ENCODE measurements at regions not wholly inside any gene's neighbourhood (a gene's known extent, or its start where the extent isn't known, plus 50 kb on each side); places are given as distances from the start of the nearest gene placed in this dataset.

DNA sequence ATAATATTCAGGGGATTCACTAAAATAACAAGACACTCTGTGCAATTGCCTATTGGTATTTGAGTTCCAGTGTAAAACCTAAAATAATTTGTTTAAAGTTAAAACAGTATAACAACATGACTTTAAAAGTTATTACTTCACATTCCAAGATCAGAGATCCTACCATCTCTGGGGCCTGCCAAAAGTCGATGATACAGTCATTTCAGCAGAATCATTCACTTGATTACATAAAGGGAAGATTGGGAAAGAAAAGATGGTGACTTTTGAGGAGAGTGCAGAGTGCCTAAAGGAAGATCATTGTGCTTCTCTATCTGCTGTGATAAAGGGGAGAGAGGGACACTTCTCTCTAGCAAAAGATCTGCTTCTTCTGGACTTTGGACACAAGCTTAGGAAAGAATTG lies 784.4 kb upstream of the ADGRL4 start:
- DNase-seq: no peak

DNA sequence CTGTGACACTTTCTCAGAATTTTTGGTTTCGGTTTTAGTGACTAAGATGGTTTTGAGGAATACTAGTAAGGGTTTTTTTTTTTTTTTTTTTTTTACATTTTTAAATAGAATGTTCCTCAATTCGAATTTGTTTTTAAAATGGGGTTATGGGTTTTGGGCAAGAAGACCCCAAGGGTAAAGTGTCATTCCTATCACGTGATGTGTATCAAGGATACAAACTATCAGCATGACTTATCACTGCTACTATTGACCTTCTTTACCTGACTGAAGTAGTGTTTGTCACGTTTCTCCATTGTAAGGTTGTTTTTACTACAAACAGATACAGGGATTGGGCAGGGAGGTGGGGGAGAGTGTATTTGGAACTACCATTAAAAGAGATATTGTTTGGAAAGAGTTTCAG lies 781.1 kb upstream of the ADGRL4 start:
- no peak for DNase-seq

DNA sequence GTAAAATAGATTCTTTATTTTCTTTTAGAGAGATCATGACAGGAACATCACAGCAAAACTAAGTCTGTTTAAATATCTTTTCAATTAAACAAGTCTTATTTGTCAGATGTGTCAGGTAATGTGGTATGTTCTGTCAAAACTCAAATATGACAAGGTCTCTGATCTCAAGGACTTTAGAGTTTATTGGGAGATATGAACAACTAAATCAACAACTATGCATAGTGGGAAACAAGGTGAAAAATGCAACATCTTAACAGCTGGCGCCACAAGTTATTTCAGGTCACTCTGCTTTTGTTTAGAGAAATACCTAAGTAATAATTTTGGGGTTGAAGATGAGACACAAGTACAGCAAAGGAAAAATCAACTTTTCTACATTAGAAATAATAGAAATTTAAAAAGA lies 779.4 kb upstream of the ADGRL4 start:
- DNase-seq: no peak

DNA sequence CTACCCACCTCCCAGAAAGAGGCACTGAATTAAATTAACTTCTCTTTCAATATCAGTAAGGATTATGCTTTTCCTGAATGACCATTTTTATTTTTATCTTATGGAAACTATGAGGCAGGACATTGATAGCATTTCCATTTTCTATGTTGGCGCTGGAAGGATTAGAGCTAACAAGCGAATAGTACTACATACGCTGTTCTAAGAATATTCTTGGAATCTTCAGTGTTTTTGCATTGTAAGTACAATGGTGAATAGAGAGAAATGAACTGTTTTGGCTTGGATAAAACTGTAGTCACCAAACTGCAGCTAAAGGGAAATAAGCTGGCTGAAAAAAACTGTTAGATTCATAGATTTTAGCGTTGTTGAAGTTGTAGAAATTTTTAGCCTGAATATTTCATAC lies 779.0 kb upstream of the ADGRL4 start:
- no peak for DNase-seq

DNA sequence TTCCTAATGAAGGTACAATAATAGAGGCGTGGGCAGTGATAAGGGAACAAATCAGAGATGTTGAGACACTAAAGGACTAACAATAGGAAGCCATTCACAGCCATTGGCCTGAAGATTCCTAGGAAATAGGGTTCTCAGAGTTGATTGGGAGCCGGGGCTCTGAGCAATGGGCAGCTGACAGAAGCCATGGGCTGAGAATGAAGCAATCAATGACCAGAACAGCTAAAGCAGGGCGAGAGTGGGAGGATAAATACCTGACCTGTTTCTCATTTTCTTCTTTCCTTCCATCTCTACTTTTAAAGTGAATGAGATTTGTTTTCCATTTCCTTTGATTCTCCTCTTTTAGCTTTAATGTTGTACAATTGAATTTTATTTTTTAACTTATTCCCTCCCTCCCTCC lies 774.7 kb upstream of the ADGRL4 start:
- DNase-seq: no peak

DNA sequence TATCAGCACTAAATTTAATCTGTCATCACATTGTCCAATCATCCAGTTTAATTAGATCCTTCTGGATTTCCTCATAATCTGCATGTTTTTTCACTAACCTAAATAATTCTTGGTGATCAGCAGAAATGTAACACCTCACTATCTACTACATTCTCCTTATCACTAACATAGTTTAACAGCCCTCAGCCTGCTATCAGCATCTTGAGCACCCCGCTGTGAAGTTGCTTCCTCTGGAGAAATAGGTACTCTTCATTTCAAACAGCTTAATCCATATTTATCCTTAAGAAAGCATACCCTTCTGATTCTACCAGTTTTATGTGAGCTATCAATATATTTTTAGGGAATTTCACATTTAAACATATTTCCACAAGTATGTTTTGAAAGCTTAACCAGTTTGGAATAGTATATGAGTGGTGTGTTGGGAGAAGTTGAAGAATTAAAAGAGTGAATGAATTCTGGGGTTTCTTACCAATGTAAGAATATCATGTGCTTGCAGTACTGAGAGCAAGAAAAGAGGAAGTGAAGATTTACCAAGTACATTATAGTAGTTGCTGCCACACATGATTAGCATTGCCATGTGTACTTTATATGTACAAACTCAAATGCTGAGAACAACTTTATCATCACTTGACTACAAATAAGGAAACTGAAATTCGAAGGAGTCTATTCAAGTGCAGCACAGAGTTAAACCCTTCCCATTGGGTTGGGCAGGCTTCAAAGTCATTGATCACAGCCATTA lies 771.1 kb upstream of the ADGRL4 start:
- peak; percentile 9 for DNase-seq

DNA sequence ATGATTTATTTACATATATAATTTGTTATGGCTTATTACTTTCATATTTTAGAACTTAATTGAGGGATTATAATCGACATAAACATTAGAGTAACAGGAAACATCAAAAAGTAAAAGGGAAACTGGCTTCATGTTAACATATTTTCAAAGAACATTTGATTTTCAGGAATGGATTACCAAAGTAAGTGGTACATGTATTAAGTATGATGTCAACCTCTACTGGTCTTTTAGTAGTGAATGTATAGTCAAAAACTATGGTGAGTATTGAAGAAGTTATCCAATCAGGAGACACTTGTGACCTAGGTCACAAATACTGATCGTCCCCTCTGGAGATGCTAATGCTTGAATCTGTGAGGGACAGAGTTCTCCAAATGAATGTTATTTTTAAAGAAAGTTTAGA lies 768.9 kb upstream of the ADGRL4 start:
- DNase-seq: no peak

DNA sequence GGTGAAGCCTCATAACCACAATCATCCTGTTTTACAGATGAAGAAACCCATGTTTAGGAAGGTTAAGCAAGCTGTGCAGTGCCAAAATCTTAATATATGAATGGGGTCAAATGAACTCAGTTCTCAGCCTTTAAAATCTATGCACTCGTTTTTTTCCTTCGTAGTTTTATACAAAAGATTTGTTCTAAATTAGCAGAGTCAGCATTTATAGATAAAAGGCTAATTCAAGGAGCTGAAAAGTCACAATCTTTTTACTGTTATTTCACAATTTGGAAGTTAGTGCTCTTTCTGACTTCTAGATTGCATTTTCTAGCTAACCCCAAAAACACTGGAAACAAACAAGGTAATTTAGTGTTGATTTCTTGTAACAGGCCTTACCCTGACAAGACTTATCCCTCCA lies 766.9 kb upstream of the ADGRL4 start:
- DNase-seq: no peak

DNA sequence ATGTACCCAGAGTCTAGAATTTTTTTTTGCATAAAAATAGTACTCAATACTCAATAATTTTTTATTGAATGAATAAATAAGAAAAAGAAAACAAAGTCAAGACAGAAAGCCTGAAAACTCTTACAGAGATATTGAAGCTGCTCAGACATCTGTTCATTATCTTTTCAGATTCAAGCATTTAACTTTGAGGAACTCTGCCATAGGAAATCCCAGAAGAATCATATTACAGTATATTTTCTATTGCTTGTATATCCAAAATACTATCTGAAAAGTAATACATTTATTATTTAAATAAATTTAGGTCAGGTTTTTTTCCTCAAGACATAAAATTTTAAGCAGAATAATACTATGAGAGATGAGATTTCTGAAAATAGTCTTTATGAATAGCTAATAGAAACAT lies 755.9 kb upstream of the ADGRL4 start:
- no peak for DNase-seq

DNA sequence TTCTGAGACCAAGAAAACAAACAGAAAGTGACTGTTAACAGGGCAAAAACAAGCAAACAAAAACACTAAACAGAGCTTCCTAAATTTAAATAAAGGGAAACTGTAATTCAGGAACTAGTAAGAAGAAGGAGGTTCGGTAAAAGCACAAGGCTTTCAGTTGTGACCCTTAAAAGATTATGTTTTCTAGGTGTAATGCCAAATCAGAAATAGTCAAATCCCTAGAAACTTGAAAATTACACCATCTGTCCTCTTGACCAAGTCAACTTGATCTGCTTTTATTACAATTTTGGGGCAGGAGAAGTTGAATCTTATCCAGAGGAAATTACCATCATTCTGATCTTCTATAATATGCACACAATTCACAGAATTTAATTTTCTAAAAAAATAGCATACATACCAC lies 754.0 kb upstream of the ADGRL4 start:
- DNase-seq: no peak

DNA sequence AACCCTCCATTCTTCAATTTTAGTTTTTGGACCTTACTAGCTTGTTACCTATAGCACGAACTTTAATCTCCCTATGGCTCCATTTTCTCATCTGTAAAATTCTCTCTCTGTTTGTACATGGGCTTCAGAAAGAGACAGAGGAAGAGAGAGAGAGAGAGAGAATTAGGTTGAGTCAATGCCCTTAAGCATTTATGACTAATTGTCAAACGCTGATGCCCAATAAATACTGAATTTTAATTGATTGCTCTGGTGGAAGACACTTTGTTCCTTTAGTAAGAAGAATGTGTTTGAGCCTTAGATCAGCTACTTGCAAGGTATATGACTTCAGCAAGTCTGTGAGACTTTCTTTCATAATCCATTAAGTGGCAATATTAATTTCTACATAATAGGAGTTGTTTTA lies 743.1 kb upstream of the ADGRL4 start:
- DNase-seq: no peak

DNA sequence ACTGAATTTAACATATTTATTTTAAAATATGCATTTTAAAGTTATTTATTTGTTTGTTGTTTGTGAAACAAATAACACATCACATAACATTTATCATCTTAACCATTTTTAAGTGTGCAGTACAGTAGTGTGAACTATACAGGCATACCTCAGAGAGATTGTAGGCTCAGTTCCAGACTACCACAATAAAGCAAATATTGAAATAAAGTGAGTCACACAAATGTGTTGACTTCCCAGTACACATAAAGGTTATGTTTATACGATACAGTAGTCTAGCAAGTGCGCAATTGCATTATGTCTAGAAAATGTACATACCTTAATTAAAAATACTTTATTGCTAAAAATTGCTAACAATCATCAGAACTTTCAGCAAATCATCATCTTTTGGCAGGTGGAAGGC lies 739.4 kb upstream of the ADGRL4 start:
- no peak for DNase-seq

DNA sequence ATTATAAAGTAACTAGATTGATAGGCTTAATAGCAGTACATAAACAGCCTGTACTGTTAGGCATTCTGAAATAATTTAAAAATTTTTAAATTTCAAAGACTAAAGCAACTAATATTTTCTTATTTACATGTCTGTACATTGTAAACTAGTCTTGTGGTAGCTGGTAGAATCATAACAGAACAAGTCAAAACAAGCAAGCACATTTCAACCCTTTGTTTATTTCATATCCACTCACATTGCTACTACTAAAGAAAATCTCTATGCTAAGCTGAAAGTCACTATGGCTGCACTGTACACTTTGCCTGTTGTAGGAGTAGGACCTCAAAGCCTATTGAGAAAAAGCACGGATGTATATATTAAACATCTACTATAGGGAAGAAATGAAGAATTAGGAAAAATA lies 738.2 kb upstream of the ADGRL4 start:
- DNase-seq: no peak

DNA sequence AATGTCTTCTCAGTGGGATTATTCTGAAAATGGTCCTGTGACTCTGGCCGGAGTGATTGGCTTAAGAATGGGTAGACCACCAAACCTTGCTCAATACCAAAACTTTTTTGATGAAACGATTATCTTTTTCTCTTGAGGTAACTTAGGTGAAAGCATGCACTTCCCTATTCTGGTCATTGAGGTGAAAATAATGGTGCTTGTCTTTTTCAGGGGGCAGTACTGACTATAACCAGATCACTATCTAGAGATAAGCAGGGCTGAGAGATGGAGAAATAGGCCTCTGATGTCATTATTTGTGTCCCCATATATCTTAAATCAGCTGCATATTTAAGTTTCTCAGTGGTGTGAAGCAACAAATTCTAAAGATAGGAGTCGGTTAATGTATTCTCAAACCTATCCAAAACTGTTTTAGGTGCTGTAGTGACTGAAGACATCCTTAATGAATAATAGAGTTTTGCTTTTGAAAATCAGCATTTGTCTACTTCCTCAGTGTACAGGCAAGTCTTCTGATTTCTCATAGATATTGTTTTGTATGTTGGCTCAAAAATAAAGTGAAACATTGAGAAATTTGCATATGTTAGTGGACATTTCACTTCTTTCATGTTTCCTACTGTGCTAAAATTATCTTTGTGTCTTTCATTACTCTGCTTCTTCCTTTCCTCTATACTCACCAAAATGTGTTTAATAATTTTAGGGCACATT lies 735.3 kb upstream of the ADGRL4 start:
- no peak for DNase-seq

DNA sequence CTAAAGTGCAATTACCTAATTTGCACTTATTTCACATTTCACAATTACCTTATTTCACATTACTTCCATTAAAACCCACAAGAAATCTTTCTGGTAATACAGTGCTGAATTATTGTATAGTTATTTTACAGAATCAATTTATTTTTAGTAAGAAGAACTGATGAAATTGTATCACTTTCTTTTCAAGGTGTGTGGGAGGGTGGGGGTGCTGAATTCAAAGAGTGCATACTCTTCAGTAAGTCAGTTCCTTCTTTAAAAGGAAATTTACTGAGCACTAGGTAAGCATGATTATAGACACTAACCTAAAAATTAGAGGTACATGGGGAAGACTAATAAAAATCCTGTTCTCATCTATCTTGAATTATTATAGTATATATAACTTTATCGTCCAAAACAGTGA lies 731.6 kb upstream of the ADGRL4 start:
- DNase-seq: no peak

DNA sequence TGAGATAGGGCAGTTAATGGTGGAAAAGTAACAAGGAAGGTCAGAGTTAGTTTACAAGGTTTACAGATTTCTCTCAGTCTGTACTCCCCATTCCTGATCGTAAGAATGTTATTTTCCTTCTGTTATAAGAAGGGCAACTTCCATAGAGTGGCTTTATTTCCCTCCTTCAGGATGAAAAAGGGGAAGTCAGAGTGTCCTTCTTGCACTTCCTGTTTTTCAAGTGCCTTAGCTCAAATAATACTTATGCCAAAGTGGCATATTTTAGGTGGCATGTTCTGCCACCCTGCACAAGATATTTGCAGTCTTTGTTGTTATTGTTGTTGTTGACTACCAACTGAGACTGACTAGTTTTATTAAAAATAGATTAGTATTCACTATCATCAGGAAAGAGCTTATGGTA lies 730.7 kb upstream of the ADGRL4 start:
- no peak for DNase-seq

DNA sequence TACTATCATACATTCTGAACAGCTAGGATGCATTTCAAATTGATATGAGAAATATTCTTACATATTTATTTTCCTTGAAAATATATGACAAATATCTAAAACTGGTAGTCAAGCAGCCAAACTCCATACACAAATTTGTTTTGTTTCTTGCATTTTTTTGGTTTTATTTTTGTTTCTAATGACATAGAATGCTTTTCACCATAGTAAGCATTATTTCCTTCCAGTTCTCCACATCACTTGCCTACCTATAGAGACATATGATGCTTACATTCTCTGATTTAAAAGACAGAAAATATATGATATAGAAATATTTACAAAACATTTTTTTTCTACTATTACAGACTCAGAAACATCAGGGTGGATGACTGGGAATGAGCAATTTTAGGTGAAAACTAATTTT lies 726.4 kb upstream of the ADGRL4 start:
- no peak for DNase-seq

DNA sequence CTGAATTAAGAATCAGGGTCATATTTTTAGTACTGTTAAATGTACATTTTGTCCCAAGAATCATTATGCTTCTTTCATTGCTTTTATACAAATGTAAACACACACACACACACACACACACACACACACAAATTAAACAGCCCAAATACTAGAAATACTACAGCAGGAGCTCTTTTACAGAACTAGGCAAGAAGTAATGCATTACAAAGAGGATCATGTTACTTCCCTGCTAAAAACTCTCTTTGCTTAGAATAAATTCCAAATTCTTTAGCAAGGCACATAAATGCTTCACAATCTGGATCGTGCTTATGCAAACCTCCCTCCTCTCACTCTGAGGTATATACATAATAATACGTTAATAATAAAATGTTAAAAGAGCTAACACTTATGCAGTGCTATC lies 720.4 kb upstream of the ADGRL4 start:
- DNase-seq: no peak

DNA sequence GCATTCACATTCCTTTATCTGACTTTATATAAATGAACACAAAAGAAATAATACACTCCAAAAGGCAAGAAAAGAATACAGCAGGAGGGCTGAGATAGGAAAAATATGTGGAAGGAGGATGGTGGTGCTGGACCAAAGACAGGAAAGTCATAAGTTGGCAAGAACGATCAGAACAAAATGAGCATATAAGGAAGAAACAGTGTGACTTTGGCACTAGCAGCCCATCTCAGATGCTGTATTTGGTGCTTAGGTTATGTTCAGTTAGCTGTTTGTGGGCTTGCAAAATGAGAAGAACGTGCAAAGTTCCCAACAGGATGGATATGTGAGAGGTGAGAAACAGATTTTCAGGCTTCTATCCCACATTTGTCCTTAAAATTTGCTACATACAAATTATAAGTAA lies 719.8 kb upstream of the ADGRL4 start:
- no peak for DNase-seq

DNA sequence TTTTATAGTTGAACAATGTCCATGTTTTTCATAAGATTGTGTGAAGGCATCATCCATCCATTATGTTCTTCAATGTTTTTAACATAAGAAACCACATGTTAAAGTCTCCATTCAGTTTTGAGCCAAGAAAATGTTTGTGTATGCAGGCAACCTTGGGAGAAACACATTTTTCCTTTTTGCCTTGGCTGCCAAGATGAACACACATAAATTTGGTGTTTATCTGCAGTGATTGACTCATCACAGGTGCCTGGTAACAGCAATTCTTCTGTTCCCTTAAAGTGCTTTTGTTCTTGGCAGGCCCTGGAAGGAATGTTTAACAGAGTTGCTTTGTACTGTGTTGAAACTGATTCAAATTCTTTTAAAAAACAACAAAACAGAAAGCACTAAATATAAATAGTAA lies 709.9 kb upstream of the ADGRL4 start:
- DNase-seq: peak; percentile 50

DNA sequence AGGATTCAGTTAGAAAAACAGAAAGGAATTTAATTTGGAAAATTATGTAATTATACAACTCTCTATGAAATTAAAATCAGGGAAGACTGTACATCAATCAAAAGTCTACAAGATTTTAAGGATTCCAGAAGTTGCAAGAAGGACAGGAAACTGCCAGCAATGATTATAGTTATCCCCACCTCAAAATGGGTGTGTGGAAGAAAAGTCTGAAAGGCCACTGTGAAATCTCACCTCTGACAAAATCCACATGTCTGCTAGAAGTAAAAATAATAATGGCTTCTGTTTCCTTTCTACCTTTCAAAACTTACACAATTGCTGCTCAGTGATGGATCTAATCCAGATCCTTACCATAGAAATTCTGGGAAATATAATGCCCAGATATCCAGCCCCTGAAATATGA lies 708.1 kb upstream of the ADGRL4 start:
- DNase-seq: no peak

DNA sequence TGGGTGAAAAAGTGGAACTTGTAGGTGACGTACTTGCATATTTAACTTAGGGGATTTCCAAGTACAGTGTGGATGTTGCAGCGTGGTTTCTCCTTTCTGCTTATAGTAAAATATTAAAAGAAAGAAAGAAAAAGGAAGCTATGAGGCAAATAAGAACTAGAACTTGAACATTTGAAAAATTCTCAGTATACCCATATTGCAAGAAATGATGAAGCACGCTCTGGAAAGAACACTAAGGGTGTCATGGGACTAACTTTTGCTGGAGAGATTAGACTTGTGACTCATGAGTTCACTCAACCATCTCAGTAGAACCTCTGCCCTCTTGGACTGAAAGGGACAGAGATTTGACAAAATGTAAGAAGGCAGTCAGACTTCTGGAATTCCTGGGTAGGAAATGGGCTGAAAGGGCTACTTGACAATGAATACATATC lies 704.5 kb upstream of the ADGRL4 start:
- peak; percentile 7 for DNase-seq

DNA sequence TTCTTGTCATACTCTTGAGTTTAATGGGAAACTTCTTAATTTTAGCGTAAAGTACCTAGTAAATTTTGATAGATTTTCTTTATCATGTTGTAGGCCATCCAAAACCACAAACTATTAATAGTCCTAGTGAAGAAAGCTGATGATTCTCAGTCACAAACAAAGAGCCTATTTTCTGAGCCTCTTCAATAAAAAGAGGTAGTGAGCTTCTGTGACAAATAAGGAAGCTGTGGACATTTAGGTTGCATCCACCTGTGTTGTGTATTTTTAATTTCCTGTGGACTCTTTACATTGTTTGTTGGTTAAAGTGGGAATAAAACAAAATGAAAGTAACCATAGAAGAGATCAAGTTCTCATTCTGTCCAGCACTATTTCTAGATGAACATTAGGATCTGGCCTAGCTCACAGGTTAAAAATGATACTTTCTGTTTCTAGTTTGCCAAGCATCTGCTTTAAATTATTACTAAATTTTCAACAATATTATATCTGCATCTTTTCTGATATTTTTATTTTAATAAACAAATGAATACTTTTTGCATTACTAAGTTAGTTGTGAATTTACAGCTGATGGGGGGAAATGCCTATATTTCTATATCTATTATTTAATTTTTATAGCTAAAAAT lies 702.2 kb upstream of the ADGRL4 start:
- no peak for DNase-seq

DNA sequence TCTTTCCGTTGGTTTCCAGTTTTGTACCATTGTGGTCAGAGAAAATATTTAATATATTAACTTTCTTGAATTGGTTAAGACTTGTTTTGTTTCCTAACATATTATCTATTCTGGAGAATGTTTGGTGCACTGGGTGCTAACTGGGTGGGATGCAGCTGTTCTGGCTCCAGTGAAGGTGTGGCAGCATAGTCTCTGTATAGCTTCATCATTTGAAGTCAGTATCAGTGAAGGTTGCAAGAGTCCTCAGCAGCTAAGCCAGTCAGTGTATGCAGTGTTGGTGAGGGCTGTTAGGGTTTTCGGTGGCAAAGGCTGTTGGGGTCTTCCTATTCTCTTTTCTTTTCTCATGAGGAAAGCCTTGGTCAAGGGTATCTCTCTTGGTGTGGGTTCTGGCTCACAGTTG lies 698.7 kb upstream of the ADGRL4 start:
- no peak for DNase-seq
